ENCODE measurements at regions not wholly inside any gene's neighbourhood (a gene's known extent, or its start where the extent isn't known, plus 50 kb on each side); places are given as distances from the start of the nearest gene placed in this dataset.

DNA sequence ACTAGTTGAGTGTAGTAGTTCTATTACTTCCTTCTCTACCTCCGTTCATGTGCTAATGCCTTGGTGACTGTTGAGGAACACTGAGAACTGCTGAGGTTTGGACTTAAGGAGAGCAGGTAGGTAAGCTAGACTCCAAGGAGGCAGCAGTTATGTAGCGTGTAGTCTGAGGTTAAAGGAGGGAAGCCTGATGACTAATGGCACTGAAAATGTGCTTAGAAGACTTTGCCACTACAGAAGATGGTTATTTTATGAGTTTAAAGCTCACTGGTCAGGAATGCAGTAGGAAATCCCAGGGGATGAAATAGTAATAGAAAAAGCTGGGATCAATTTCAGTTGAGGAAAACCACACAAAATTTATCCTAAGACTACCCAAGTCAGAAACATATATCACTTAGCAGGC is 1077.3 kb downstream of the RAPGEF2 start:
- no peak for DNase-seq (ENCODE audit: low read depth in 2 of 3, low spot score in 1 of 3)

GRCh38 chr4:160182727-160183126 is 1079.8 kb downstream of the RAPGEF2 start:
- no peak for DNase-seq (ENCODE audit: low read depth in 2 of 3, low spot score in 1 of 3)

DNA sequence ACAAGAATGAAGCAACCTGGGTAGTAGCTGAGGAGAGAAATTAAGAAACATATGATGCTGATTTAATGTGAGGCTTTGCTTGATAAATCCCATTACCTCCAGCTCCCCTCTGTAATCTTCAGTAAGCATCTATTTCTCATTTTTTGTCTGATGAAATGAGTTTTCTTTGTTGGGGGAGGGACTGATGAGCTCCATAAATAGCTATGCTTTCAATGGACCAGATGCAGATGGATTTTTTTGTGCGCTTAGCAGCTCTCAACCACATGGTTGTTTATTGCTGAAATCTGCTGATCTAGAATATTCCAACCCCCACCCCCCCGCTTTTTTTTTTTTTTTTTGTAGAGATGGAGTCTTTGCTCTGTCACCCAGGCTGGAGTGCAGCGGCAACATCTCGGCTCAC is 1082.0 kb downstream of the RAPGEF2 start:
- DNase-seq (ENCODE audit: low read depth in 2 of 3, low spot score in 1 of 3) = no peak

DNA sequence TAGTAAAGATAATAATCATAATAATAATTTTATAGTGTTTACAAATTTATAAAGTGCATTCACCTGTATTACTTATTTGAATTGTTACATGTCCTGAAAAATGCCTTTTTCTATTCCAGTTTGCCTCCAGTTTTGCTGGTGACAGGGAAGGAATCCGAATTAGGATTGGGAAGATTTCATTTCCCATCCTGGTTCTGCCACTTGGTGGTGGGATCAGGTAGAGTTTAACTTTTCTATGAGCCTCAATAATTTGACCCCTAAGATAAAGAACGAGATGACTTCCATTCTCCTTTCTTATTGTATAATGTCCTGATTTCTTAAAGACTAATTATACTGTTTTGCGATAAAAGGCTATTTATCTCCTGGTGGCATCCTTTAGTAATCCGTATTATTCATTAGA is 1090.9 kb downstream of the RAPGEF2 start:
- DNase-seq (ENCODE audit: low read depth in 2 of 3, low spot score in 1 of 3) = no peak

DNA sequence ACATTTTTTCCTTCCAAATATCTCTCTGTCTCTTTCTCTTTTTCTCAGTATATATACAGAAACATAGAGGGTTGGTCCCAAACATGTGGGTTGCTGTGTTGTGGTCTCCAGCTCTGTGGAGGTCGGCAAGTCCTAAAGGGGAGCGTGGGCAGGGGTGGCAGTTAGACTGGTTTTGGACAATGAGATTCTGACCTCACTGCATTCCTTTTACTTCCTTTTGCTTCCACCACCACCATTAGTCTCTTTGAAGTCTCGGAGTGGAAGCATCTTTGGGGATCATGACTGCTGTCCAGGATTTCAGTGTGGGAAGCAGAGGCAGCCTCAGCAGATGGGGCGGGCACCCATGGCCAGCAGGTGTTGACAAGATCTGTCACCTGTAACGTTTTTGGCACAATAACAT is 1091.8 kb downstream of the RAPGEF2 start:
- no peak for DNase-seq (ENCODE audit: low read depth in 2 of 3, low spot score in 1 of 3)

DNA sequence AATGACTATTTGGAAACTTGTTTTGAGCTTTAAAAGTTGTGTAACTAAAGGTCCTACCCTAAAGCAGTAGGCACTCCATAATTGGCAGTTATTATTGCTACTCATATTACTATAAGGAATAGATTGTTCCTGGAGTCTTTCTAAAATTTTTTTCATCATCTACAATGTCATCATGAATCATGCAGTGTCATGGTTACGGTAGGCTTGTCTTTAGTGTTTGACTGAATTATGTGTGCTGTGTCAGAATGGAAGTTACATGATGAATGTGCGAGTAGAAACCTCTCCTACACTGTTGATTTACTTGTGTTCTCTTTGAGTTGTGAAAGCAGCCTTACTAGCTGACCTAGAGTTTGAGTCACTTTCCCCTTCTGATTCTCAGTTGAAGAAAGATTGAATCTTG is 1099.9 kb downstream of the RAPGEF2 start:
- DNase-seq (ENCODE audit: low read depth in 2 of 3, low spot score in 1 of 3) = no peak

DNA sequence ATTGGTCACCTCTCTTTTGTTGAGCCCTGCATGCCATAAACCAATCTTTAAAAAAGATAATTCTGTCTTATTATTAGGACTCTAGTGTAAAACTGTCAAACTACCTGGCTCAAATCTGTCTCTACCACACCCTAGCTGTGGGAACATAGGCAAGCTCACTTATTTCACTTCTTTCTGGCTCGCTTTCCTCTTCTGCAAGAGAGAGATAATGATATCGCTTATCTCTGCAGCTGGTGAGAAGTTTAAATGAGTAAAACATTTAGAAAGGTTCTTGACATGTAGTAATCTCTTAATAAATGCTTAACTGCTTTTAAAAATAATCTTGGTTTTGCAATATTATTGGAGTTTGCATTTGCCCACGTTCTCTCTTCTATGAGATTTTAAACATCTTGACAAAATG is 1109.2 kb downstream of the RAPGEF2 start:
- no peak for DNase-seq (ENCODE audit: low read depth in 2 of 3, low spot score in 1 of 3)

GRCh38 chr4:160213366-160213765 is 1110.5 kb downstream of the RAPGEF2 start:
- DNase-seq (ENCODE audit: low read depth in 2 of 3, low spot score in 1 of 3) = no peak

- DNase-seq (ENCODE audit: low read depth in 2 of 3, low spot score in 1 of 3) = no peak
These were observed 1114.5 kb downstream of the RAPGEF2 start for GRCh38 chr4:160217352-160217751.

DNA sequence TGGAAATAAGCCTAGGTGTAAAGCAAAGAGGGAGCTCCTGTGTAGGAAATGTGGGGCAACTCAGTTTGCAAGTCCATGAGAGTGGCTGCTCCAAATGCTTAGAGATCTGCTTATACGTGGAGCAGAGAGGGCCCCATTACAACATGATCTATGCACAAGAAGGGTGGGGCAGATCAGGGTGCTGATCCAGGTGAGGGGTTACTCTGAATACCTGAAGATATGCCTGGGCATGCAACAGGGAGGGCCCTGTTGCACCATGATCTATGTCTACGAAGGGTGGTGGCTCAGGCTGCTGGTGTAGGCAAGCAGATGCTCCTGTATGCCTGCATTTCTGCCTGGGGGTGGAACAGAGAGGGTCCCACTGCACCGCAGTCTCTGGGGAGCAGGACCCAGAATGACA is 1121.2 kb downstream of the RAPGEF2 start:
- DNase-seq (ENCODE audit: low read depth in 2 of 3, low spot score in 1 of 3) = no peak

- no peak for DNase-seq (ENCODE audit: low read depth in 2 of 3, low spot score in 1 of 3)
These were observed 1130.3 kb downstream of the RAPGEF2 start for GRCh38 chr4:160233141-160233540.

- no peak for DNase-seq (ENCODE audit: low read depth in 2 of 3, low spot score in 1 of 3)
These were observed 1132.4 kb downstream of the RAPGEF2 start for GRCh38 chr4:160235285-160235684.

GRCh38 chr4:160235771-160236170 is 1132.9 kb downstream of the RAPGEF2 start:
- no peak for DNase-seq (ENCODE audit: low read depth in 2 of 3, low spot score in 1 of 3)

GRCh38 chr4:160238790-160239189 is 1135.9 kb downstream of the RAPGEF2 start:
- no peak for DNase-seq (ENCODE audit: low read depth in 2 of 3, low spot score in 1 of 3)

DNA sequence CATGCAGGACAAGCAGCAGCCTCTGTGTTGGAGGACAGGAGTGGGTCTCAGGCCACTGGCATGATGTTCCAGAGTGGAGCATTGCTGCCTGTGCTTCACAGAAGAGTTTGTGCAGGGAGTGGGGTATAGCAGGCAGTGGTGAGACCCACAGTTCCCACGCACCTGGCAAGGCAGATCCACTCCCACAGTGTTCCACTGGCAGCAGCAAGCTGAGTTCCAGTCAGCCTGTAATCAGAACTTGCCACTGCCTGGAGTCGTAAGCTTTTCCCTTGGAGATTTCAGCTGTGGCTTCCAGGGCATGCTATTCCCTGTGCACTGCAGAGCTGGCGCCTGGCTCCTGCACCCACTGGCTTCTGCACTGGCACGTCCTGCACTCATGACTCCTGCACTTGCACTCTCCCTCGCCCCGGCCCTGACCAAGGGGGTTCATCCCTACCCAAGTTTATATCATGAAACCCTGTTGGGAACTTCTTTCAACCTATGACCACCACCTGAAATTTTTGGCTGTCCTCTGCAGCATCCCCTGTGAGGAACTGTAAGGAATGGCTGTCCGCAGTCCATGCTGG is 1144.3 kb downstream of the RAPGEF2 start:
- DNase-seq (ENCODE audit: low read depth in 2 of 3, low spot score in 1 of 3) = no peak

- DNase-seq (ENCODE audit: low read depth in 2 of 3, low spot score in 1 of 3) = no peak
These were observed 1148.8 kb downstream of the RAPGEF2 start for GRCh38 chr4:160251522-160252170.

DNA sequence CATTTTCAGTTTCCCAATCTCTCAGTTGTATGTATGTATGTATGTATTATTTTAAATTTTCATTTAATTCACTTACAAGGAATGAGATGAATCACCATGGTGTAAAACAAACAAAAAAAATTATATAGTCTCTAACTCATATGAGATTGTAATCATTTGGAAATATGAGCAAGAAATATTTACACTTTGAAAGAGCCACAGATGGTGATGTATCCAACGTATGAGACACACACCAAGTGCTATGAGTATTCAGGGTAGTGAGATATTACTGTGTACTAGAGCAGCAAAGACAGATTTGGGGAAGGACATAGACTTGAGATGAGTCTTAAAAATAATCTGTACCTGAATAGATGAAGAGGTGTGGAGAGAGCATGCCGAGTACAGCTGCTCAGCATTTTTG is 1154.4 kb downstream of the RAPGEF2 start:
- DNase-seq (ENCODE audit: low read depth in 2 of 3, low spot score in 1 of 3) = no peak

DNA sequence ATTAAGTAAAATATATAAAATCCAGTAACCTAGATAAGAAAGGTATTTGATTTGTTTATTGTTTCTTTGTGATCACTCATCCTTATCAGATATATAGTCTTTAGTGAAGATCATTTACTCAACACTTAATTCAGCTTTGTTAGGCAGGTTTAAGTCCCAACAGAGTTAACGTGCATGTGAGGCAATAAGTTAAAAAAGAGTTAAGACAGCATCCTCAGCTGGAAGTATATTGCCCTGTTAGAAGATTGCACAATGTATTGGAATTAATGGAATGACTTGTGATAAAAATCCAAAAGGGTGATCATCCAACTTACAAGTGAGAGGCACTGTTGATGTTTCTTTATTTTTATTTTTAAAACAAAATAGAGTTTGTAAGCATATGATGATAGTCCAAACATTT is 1162.1 kb downstream of the RAPGEF2 start:
- no peak for DNase-seq (ENCODE audit: low read depth in 2 of 3, low spot score in 1 of 3)

DNA sequence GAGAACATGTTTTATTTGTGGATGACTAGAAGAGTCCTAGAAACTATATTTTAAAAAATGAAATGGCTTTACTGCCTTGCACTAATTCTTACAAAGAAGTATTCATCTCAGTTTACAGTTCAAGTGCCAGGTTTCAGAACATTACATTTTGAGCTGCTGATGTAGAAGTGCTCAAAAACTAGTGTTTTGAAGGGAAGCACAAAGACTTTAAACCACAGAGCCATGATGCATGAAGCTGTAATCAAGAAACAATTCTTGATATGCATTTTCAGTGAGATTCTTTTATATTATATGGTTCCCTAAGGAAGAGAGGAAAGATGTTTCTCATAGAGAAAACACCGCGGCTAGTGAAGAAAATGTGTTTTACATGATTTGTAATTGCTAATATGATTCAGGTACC is 1163.0 kb downstream of the RAPGEF2 start:
- no peak for DNase-seq (ENCODE audit: low read depth in 2 of 3, low spot score in 1 of 3)

- DNase-seq (ENCODE audit: low read depth in 2 of 3, low spot score in 1 of 3) = no peak
These were observed 1174.0 kb downstream of the RAPGEF2 start for GRCh38 chr4:160276785-160277325.

DNA sequence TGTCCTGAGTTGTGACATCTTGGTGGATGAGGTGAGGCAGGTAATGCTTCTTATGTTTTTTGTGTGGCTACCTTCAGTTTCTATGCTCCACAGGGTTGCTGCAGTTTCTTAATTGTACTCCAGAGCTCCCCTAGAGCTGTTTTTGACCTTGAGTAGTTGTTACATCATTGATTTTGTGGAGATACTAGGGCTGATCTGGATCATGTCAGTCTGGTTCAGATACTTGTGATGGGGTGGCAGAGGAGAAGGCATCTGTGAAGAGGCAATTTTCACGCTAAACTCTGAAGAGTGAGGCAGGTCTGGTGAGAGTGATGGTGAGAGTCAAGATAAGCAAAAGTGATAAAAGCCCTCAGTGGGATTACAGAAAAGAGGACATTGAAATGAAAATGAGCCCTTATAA is 1180.2 kb downstream of the RAPGEF2 start:
- no peak for DNase-seq (ENCODE audit: low read depth in 2 of 3, low spot score in 1 of 3)

- no peak for DNase-seq (ENCODE audit: low read depth in 2 of 3, low spot score in 1 of 3)
These were observed 1181.6 kb downstream of the RAPGEF2 start for GRCh38 chr4:160284516-160284915.

DNA sequence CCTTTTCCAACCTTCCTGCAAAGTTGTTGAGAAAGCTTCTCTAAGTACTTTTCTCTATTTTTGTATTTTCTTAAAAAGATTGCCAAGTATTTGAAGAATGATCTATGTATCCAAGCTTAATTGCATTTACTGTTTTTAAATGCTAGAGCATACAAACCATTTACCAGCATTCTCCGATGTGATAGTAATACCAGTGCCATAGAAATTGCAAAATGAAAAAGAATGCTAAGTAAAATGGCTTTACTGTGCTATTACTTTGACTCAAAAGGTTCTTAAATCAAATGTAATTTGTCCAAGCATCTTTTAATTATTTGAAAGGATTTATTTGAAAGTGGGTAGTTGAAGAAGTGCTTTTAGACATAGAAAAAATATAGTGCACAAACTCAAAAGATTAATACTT is 1183.2 kb downstream of the RAPGEF2 start:
- DNase-seq (ENCODE audit: low read depth in 2 of 3, low spot score in 1 of 3) = no peak

Data from stimulated activated CD4-positive, alpha-beta T cell treated with anti-CD3 and anti-CD28 coated beads, Interleukin-12 subunit alpha, Interleukin-12 subunit beta, amount 100 ng/mL, for 48 hours (primary cell).